ENCODE measurements at regions not wholly inside any gene's neighbourhood (a gene's known extent, or its start where the extent isn't known, plus 50 kb on each side); places are given as distances from the start of the nearest gene placed in this dataset.

- no peak overlapping the region for H3K27ac ChIP-seq
- H3K79me2 ChIP-seq (ENCODE audit: insufficient read depth), result no peaks in the 10 kb centered on the region
- DNase-seq, result no peak
- no peak overlapping the region for H3K4me3 ChIP-seq
- H3K4me2 ChIP-seq (ENCODE audit: unreplicated experiment), result no peak overlapping the region
- no peaks in the 10 kb centered on the region for H3K27me3 ChIP-seq (replicated peaks; ENCODE audit: insufficient read depth)
- 0 out of 2 replicates have a peak, but pooled peaks cover 4% of the 10 kb centered on the region for H3K9me2 ChIP-seq (ENCODE audit: insufficient read depth)
- no peak overlapping the region for H2AFZ ChIP-seq
- no peaks in the 10 kb centered on the region for H4K20me1 ChIP-seq (ENCODE audit: insufficient read depth)
- TF ChIP-seq EZH2phosphoT487 (IDR thresholded peaks at IDR 0.05; ENCODE audit: insufficient read depth, low read depth), result no peak
- TF ChIP-seq EZH2 (IDR thresholded peaks at IDR 0.05; ENCODE audit: insufficient read depth, poor library complexity, severe bottlenecking), result no peak
- no peaks in the 10 kb centered on the region for H3F3A ChIP-seq (ENCODE audit: insufficient read depth)
- in situ Hi-C loops (cut with MboI), result no loop called here
- WGBS, 2 experiments (ENCODE audit: low coverage in 1 of 2, low lambda C conversion rate in 2 of 2, missing lambda C conversion rate in 2 of 2), result 4 to 17% methylated on average over 1 of the region's 1 CpG
- H3K9ac ChIP-seq, result no peak overlapping the region
- H3K4me1 ChIP-seq (ENCODE audit: insufficient read depth), result no peaks in the 10 kb centered on the region
- H3K9me3 ChIP-seq (ENCODE audit: low read depth), result no peaks in the 10 kb centered on the region
- H3K36me3 ChIP-seq (ENCODE audit: low read depth), result no peaks in the 10 kb centered on the region
Observed at GRCh38 chr5:87608385-87608784, 195.7 kb upstream of the CCNH start.

GRCh38 chr5:87605663-87606062, 192.9 kb upstream of the CCNH start:
- WGBS, 2 experiments (ENCODE audit: low coverage in 1 of 2, low lambda C conversion rate in 2 of 2, missing lambda C conversion rate in 2 of 2), result 5 to 10% methylated on average over 2 of the region's 2 CpGs
- in situ Hi-C loops (cut with MboI), result no loop called here
- H4K20me1 ChIP-seq (ENCODE audit: insufficient read depth), result no peaks in the 10 kb centered on the region

GRCh38 chr5:87599778-87600177, 187.0 kb upstream of the CCNH start:
- Histone ChIP-seq H3K27ac (no peak overlapping the region), H3K4me2 (ENCODE audit: unreplicated experiment) (no peak overlapping the region), H3K4me1 (ENCODE audit: insufficient read depth) (no peaks in the 10 kb centered on the region), H3K4me3 (no peak overlapping the region), H3K9ac (no peak overlapping the region), H3K9me3 (ENCODE audit: low read depth) (no peaks in the 10 kb centered on the region), H3K9me2 (ENCODE audit: insufficient read depth) (0 out of 2 replicates have a peak, but pooled peaks cover 4% of the 10 kb centered on the region), H3K36me3 (ENCODE audit: low read depth) (no peaks in the 10 kb centered on the region), H3K27me3 (replicated peaks; ENCODE audit: insufficient read depth) (no peaks in the 10 kb centered on the region), H4K20me1 (ENCODE audit: insufficient read depth) (no peaks in the 10 kb centered on the region), H2AFZ (no peak overlapping the region), H3F3A (ENCODE audit: insufficient read depth) (no peaks in the 10 kb centered on the region), H3K79me2 (ENCODE audit: insufficient read depth) (no peaks in the 10 kb centered on the region)
- in situ Hi-C loops (cut with MboI), result no loop called here
- DNase-seq, result no peak
- TF ChIP-seq EZH2 (IDR thresholded peaks at IDR 0.05; ENCODE audit: insufficient read depth, poor library complexity, severe bottlenecking) (no peak), EZH2phosphoT487 (IDR thresholded peaks at IDR 0.05; ENCODE audit: insufficient read depth, low read depth) (no peak)
- 24 to 28% methylated on average over 2 of the region's 2 CpGs for WGBS, 2 experiments (ENCODE audit: low coverage in 1 of 2, low lambda C conversion rate in 2 of 2, missing lambda C conversion rate in 2 of 2)

More at GRCh38 chr5:87605663-87606062, 192.9 kb upstream of the CCNH start:
- no peaks in the 10 kb centered on the region for H3K27me3 ChIP-seq (replicated peaks; ENCODE audit: insufficient read depth)
- no peaks in the 10 kb centered on the region for H3F3A ChIP-seq (ENCODE audit: insufficient read depth)
- no peak for DNase-seq
- H3K36me3 ChIP-seq (ENCODE audit: low read depth), result no peaks in the 10 kb centered on the region
- no peak overlapping the region for H3K27ac ChIP-seq
- no peaks in the 10 kb centered on the region for H3K9me3 ChIP-seq (ENCODE audit: low read depth)
- H3K9me2 ChIP-seq (ENCODE audit: insufficient read depth), result 0 out of 2 replicates have a peak, but pooled peaks cover 4% of the 10 kb centered on the region
- no peak overlapping the region for H3K4me2 ChIP-seq (ENCODE audit: unreplicated experiment)
- no peak overlapping the region for H3K4me3 ChIP-seq
- no peaks in the 10 kb centered on the region for H3K79me2 ChIP-seq (ENCODE audit: insufficient read depth)
- no peak for TF ChIP-seq EZH2 (IDR thresholded peaks at IDR 0.05; ENCODE audit: insufficient read depth, poor library complexity, severe bottlenecking)
- no peak for TF ChIP-seq EZH2phosphoT487 (IDR thresholded peaks at IDR 0.05; ENCODE audit: insufficient read depth, low read depth)
- H2AFZ ChIP-seq, result no peak overlapping the region
- no peaks in the 10 kb centered on the region for H3K4me1 ChIP-seq (ENCODE audit: insufficient read depth)
- H3K9ac ChIP-seq, result no peak overlapping the region

GRCh38 chr5:87598460-87598859, 185.7 kb upstream of the CCNH start:
- DNase-seq, result no peak
- H3K27ac ChIP-seq, result no peak overlapping the region
- H3K9me2 ChIP-seq (ENCODE audit: insufficient read depth), result no peaks in the 10 kb centered on the region
- H3K9me3 ChIP-seq (ENCODE audit: low read depth), result no peaks in the 10 kb centered on the region
- no peak overlapping the region for H3K9ac ChIP-seq
- TF ChIP-seq EZH2phosphoT487 (IDR thresholded peaks at IDR 0.05; ENCODE audit: insufficient read depth, low read depth) (no peak), EZH2 (IDR thresholded peaks at IDR 0.05; ENCODE audit: insufficient read depth, poor library complexity, severe bottlenecking) (no peak)
- H3K4me2 ChIP-seq (ENCODE audit: unreplicated experiment), result no peak overlapping the region
- no peaks in the 10 kb centered on the region for H3K4me1 ChIP-seq (ENCODE audit: insufficient read depth)
- no peaks in the 10 kb centered on the region for H4K20me1 ChIP-seq (ENCODE audit: insufficient read depth)
- H3K4me3 ChIP-seq, result no peak overlapping the region
- WGBS, 2 experiments (ENCODE audit: low coverage in 1 of 2, low lambda C conversion rate in 2 of 2, missing lambda C conversion rate in 2 of 2), result 0 to 11% methylated on average over 1 of the region's 1 CpG
- in situ Hi-C loops (cut with MboI), result no loop called here
- no peaks in the 10 kb centered on the region for H3K79me2 ChIP-seq (ENCODE audit: insufficient read depth)
- H2AFZ ChIP-seq, result no peak overlapping the region
- no peaks in the 10 kb centered on the region for H3F3A ChIP-seq (ENCODE audit: insufficient read depth)
- no peaks in the 10 kb centered on the region for H3K27me3 ChIP-seq (replicated peaks; ENCODE audit: insufficient read depth)
- H3K36me3 ChIP-seq (ENCODE audit: low read depth), result no peaks in the 10 kb centered on the region

- in situ Hi-C loops (cut with MboI), result no loop called here
- 4 to 7% methylated on average over 1 of the region's 1 CpG for WGBS, 2 experiments (ENCODE audit: low coverage in 1 of 2, low lambda C conversion rate in 2 of 2, missing lambda C conversion rate in 2 of 2)
- no peak for TF ChIP-seq EZH2phosphoT487 (IDR thresholded peaks at IDR 0.05; ENCODE audit: insufficient read depth, low read depth)
- TF ChIP-seq EZH2 (IDR thresholded peaks at IDR 0.05; ENCODE audit: insufficient read depth, poor library complexity, severe bottlenecking), result no peak
- no peak for DNase-seq
- H3K79me2 ChIP-seq (ENCODE audit: insufficient read depth), result no peaks in the 10 kb centered on the region
- no peaks in the 10 kb centered on the region for H3K36me3 ChIP-seq (ENCODE audit: low read depth)
- H3K27ac ChIP-seq, result no peak overlapping the region
- no peaks in the 10 kb centered on the region for H3K9me3 ChIP-seq (ENCODE audit: low read depth)
- H4K20me1 ChIP-seq (ENCODE audit: insufficient read depth), result no peaks in the 10 kb centered on the region
- no peak overlapping the region for H3K4me2 ChIP-seq (ENCODE audit: unreplicated experiment)
- no peaks in the 10 kb centered on the region for H3K27me3 ChIP-seq (replicated peaks; ENCODE audit: insufficient read depth)
- H3K9ac ChIP-seq, result no peak overlapping the region
- H3K4me1 ChIP-seq (ENCODE audit: insufficient read depth), result no peaks in the 10 kb centered on the region
- H3F3A ChIP-seq (ENCODE audit: insufficient read depth), result no peaks in the 10 kb centered on the region
- H3K9me2 ChIP-seq (ENCODE audit: insufficient read depth), result no peaks in the 10 kb centered on the region
- H3K4me3 ChIP-seq, result no peak overlapping the region
- H2AFZ ChIP-seq, result no peak overlapping the region
Observed at GRCh38 chr5:87594566-87594965, 181.8 kb upstream of the CCNH start.

Measured in GM23248 (cell line).